Naive B cell (primary cell): ENCODE measurements at regions not wholly inside any gene's neighbourhood (a gene's known extent, or its start where the extent isn't known, plus 50 kb on each side); places are given as distances from the start of the nearest gene placed in this dataset.
"Not testable (repeated sequence)": the region's sequence is repeated elsewhere in the genome, so short reads cannot be mapped to it uniquely, and the experiment has no call there.

Source experiments
- ATAC-seq, 2 donors: fragments of 150-1000 bp; cut with Tn5 transposase; 2 replicates each; pipeline ENCODE4 v1.10.0; 2021; ENCODE audit warnings: low read depth in 2 of 2, mild to moderate bottlenecking in 2 of 2, moderate library complexity in 2 of 2
- DNase-seq: peaks from one replicate; pipeline ENCODE4 v3.0.0; 2022
- H3K27ac Mint-ChIP-seq, 6 donors: one replicate each; pipeline ENCODE4 v1.8.0; 2020 to 2022; ENCODE audit warnings: mild to moderate bottlenecking in 6 of 6, mixed read lengths in 6 of 6, moderate library complexity in 5 of 6, inconsistent platforms in 2 of 6
- H3K27me3 Mint-ChIP-seq, 3 donors: one replicate each; pipeline ENCODE4 v1.8.0; 2021 to 2022; ENCODE audit warnings: mixed read lengths in 3 of 3, mild to moderate bottlenecking in 1 of 3
- H3K36me3 Mint-ChIP-seq, 2 donors: one replicate each; pipeline ENCODE4 v1.8.0; 2020 to 2022; ENCODE audit warnings: mixed read lengths in 2 of 2, inconsistent platforms in 1 of 2, mild to moderate bottlenecking in 1 of 2
- H3K4me1 Mint-ChIP-seq, 3 donors: one replicate each; pipeline ENCODE4 v1.8.0; 2020 to 2022; ENCODE audit warnings: mixed read lengths in 3 of 3, inconsistent platforms in 1 of 3, mild to moderate bottlenecking in 1 of 3, moderate library complexity in 1 of 3
- H3K4me3 Mint-ChIP-seq, 8 donors: one replicate each; pipeline ENCODE4 v1.8.0; 2020 to 2022; ENCODE audit warnings: mild to moderate bottlenecking in 8 of 8, mixed read lengths in 8 of 8, moderate library complexity in 8 of 8, inconsistent platforms in 2 of 8
- H3K9me3 Mint-ChIP-seq, 7 donors: one replicate each; pipeline ENCODE4 v1.8.0; 2020 to 2022; ENCODE audit warnings: mixed read lengths in 7 of 7, mild to moderate bottlenecking in 5 of 7, inconsistent platforms in 2 of 7, moderate library complexity in 1 of 7

DNA sequence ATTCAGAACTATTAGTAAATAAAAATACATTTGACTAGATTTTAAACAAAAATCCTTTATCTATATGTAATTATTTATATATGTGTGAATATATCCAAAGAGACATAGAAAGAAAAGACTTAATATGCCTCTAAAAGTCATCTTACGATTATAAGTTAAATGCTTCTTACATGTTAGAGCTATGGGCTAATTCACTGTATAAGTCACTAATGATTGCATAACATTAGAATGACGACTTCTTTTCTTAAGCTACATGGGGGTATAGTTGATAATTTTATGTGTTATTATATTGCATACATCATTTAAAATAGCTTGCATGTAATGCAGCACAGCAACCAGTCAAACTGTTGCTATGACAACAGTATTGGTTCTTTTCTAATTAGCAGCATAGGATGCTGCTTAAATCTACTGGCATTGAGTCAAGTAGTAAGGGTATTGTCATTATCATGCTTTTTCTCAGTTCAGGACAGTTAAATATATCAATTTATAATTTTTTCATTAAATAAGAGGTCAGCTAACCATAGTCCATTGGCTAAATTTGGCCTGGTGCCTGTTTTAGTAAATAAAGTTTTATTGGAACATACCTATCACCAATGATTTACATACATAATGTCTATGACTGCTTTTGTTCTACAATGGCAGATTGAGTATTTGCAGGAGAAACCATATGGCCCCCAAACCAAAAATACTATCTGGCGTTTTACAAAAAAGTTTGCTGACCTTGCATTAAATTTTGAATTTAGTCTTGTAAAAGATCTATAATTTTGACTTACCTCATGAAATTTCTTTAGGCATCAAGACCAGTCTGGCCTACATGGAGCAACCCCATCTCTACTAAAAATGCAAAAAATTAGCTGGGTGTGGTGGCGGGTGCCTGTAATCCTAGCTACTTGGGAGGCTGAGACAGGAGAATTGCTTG lies 207.7 kb upstream of the ZSWIM2 start:
- H3K4me3 Mint-ChIP-seq, result no peak overlapping the region
- DNase-seq (no peak), ATAC-seq (no peak)
- no peak overlapping the region for H3K27ac Mint-ChIP-seq
- no peaks in the 10 kb centered on the region for H3K27me3 Mint-ChIP-seq
- H3K4me1 Mint-ChIP-seq, result no peaks in the 10 kb centered on the region
- H3K9me3 Mint-ChIP-seq, result peaks cover 0 to 11% (median 5%) of the 10 kb centered on the region in 7 donors
- H3K36me3 Mint-ChIP-seq, result no peaks in the 10 kb centered on the region

- Mint-ChIP-seq H3K27ac (no peak overlapping the region), H3K4me3 (no peak overlapping the region), H3K4me1 (no peaks in the 10 kb centered on the region), H3K9me3 (peaks cover 0 to 16% (median 11%) of the 10 kb centered on the region in 7 donors), H3K27me3 (no peaks in the 10 kb centered on the region), H3K36me3 (no peaks in the 10 kb centered on the region)
- no peak for DNase-seq
- no peak for ATAC-seq
Observed at GRCh38 chr2:187055463-187055862, 206.5 kb upstream of the ZSWIM2 start.

DNA sequence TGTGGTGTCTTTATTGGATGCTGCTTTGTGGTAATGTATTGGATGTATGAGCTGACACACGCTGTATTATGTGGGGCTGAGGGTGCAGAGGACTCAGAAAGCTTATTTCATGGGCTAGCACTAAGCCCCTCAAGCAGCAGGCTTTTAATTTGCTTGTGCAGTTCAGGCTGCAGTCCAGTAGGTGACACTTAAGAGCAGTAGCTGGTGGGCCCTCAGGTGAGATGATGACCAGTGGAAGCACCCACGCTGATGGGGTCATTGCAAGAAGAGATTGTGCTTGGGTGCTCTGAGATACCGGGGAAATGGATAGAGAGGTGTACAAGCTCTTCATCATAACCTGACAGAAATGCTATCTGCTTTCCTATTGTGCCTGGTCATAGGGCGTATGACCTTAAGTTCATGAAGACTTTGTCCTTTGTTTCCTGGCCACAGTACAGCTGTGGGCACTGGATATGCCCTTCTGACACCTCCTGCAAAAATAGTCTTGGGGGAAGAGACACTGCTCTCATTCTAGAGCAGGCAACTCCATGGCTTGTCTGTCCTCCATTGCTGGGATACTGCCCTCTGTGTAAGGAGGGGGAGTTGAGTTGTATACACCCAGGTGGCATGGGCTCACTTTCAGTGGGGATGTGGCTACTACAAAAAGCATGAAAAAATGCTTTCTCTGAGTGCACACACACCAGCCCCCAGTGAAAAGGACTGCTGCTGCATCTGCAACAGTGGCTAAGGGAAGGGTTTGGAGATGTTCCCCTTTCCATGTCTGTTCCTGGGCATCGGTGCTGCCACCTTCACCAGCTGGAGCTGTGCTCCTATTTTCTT lies 205.7 kb upstream of the ZSWIM2 start:
- ATAC-seq, result no peak
- DNase-seq, result no peak
- H3K4me3 Mint-ChIP-seq, result no peak overlapping the region
- H3K27ac Mint-ChIP-seq, result no peak overlapping the region
- no peaks in the 10 kb centered on the region for H3K27me3 Mint-ChIP-seq
- H3K4me1 Mint-ChIP-seq, result no peaks in the 10 kb centered on the region
- no peaks in the 10 kb centered on the region for H3K36me3 Mint-ChIP-seq
- H3K9me3 Mint-ChIP-seq, result peaks cover 0 to 16% (median 11%) of the 10 kb centered on the region in 7 donors

DNA sequence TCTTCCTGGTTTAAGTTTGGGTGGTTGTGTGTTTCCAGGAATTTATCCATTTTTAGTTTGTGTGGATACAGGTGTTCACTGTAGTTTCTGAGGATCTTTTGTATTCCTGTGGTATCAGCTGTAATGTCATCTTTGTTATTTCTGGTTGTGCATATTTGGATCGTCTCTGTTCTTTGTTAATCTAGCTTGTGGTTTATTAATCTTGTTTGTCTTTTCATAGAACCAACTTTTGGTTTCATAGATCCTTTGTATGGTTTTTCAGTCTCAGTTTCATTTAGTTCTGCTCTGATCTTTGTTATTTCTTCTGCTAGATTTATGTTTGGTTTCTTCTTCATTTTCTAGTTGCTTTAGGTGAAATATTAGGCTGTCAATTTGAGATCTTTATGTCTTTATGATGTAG lies 202.4 kb upstream of the ZSWIM2 start:
- no peak overlapping the region for H3K4me3 Mint-ChIP-seq
- no peaks in the 10 kb centered on the region for H3K27me3 Mint-ChIP-seq
- no peaks in the 10 kb centered on the region for H3K4me1 Mint-ChIP-seq
- H3K27ac Mint-ChIP-seq, result no peak overlapping the region
- H3K9me3 Mint-ChIP-seq, result peaks cover 0 to 21% (median 11%) of the 10 kb centered on the region in 7 donors
- no peaks in the 10 kb centered on the region for H3K36me3 Mint-ChIP-seq
- ATAC-seq, result no peak
- DNase-seq, result no peak

DNA sequence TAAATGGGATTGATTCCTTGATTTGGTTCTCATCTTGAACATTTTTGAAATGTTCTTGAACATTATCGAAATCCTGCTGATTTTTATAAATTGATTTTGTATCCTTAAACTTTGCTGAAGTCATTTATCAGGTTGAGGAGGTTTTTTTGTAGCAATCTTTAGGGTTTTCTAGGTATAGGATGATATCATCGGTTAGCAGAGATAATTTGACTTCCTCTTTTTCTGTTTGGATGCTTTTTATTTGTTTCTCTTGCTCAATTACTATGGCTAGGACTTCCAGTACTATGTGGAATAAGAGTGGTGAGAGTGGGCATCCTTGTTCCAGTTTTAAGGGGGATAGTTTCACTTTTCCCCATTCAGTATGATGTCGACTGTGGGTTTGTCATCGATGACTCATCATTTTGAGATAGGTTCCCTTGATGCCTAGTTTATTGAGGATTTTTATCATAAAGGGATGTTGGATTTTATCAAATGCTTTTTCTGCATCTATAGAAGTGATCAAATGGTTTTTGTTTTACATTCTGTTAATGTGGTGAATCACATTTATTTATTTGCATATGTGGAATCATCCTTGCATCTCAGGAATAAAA lies 201.5 kb upstream of the ZSWIM2 start:
- ATAC-seq, result no peak
- H3K27me3 Mint-ChIP-seq, result no peaks in the 10 kb centered on the region
- peaks cover 0 to 21% (median 11%) of the 10 kb centered on the region in 7 donors for H3K9me3 Mint-ChIP-seq
- DNase-seq, result no peak
- H3K4me1 Mint-ChIP-seq, result no peaks in the 10 kb centered on the region
- no peak overlapping the region for H3K4me3 Mint-ChIP-seq
- H3K27ac Mint-ChIP-seq, result no peak overlapping the region
- H3K36me3 Mint-ChIP-seq, result no peaks in the 10 kb centered on the region

GRCh38 chr2:187037310-187037709 lies 188.3 kb upstream of the ZSWIM2 start:
- no peak overlapping the region for H3K27ac Mint-ChIP-seq
- no peaks in the 10 kb centered on the region for H3K27me3 Mint-ChIP-seq
- H3K9me3 Mint-ChIP-seq, result peaks cover 0 to 4% (median 0%) of the 10 kb centered on the region in 7 donors
- H3K36me3 Mint-ChIP-seq, result no peaks in the 10 kb centered on the region
- H3K4me3 Mint-ChIP-seq, result no peak overlapping the region
- DNase-seq (no peak), ATAC-seq (no peak)
- H3K4me1 Mint-ChIP-seq, result no peaks in the 10 kb centered on the region

DNA sequence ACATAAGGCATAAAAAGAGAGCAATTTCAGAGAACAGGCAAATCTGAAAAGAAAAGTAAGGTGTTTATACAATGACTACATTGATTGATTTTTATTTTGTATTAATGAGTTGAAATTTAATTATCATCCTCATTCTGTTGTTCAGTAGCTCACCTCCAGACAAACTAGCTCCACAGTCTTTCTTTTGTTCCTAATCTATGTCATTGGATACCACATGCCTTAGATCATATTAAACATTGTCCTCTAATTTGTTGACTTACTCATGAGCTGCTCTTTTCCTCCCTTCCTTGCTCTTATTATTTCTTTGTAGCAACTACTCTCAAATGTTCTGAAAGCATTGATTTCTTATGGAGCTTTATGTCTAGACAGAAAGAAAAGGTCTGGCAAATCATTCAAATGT lies 185.5 kb upstream of the ZSWIM2 start:
- H3K36me3 Mint-ChIP-seq, result no peaks in the 10 kb centered on the region
- no peaks in the 10 kb centered on the region for H3K4me1 Mint-ChIP-seq
- no peak for DNase-seq
- H3K4me3 Mint-ChIP-seq, result no peak overlapping the region
- peaks cover 0 to 4% (median 0%) of the 10 kb centered on the region in 7 donors for H3K9me3 Mint-ChIP-seq
- no peak for ATAC-seq
- H3K27me3 Mint-ChIP-seq, result no peaks in the 10 kb centered on the region
- H3K27ac Mint-ChIP-seq, result no peak overlapping the region

- Mint-ChIP-seq H3K4me1 (no peaks in the 10 kb centered on the region), H3K27me3 (no peaks in the 10 kb centered on the region), H3K36me3 (no peaks in the 10 kb centered on the region), H3K27ac (no peak overlapping the region), H3K9me3 (peaks cover 12 to 45% (median 18%) of the 10 kb centered on the region in 7 donors), H3K4me3 (no peak overlapping the region)
- DNase-seq (no peak), ATAC-seq (no peak)
Observed at GRCh38 chr2:187024739-187025138, 175.8 kb upstream of the ZSWIM2 start.

- not testable (repeated sequence) for H3K27me3 Mint-ChIP-seq, ATAC-seq, H3K4me1 Mint-ChIP-seq, DNase-seq, H3K27ac Mint-ChIP-seq, H3K36me3 Mint-ChIP-seq, H3K4me3 Mint-ChIP-seq
- H3K9me3 Mint-ChIP-seq, result peaks cover 12 to 40% (median 15%) of the 10 kb centered on the region in 7 donors
Observed at GRCh38 chr2:187023996-187024395, 175.0 kb upstream of the ZSWIM2 start.

GRCh38 chr2:187017438-187017837 lies 168.5 kb upstream of the ZSWIM2 start:
- Mint-ChIP-seq H3K27me3 (no peaks in the 10 kb centered on the region), H3K9me3 (peaks cover 0 to 9% (median 3%) of the 10 kb centered on the region in 7 donors), H3K4me1 (no peaks in the 10 kb centered on the region), H3K36me3 (no peaks in the 10 kb centered on the region), H3K4me3 (no peak overlapping the region), H3K27ac (no peak overlapping the region)
- ATAC-seq (no peak), DNase-seq (no peak)

GRCh38 chr2:187013058-187013457 lies 164.1 kb upstream of the ZSWIM2 start:
- Mint-ChIP-seq H3K9me3 (peaks cover 0 to 5% (median 2%) of the 10 kb centered on the region in 7 donors), H3K36me3 (no peaks in the 10 kb centered on the region), H3K4me3 (no peak overlapping the region), H3K27me3 (no peaks in the 10 kb centered on the region), H3K27ac (no peak overlapping the region), H3K4me1 (no peaks in the 10 kb centered on the region)
- no peak for DNase-seq
- no peak for ATAC-seq

- no peak for ATAC-seq
- no peak overlapping the region for H3K27ac Mint-ChIP-seq
Observed at GRCh38 chr2:187011206-187011832, 162.3 kb upstream of the ZSWIM2 start.

DNA sequence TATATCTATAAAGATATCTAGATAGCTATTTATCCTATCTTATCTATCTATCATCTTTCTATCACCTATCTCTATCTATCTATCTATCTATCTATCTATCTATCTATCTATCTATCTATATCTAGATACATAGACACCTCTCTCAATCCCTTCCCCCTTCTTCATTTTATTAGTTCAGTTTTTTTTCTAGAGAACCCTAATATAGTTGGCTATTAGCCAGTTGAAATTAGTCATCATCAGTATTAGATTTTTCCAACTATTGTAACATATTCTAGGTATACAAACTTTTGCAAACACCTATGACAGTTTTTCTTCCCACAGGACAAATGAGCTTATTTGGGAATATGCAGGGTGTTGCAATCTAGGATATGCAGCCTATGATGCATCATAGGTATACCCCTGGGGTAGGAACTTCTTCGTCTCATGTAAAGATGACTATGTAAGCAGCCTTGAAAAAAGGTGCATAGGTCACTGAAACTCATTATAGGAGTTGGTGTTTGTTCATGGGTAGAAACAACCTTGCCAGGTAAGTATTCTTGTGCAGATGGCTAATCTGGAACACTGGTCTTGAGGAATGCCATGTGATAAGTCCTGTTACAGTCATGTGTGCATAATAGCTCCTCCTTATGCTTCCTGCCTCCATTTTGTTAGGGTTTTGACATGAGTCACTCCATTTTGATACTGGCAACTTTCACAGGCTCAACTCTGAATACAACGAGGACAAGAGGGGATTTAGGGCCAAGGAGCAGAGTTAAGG lies 160.7 kb upstream of the ZSWIM2 start:
- no peak for DNase-seq
- Mint-ChIP-seq H3K27ac (no peak overlapping the region), H3K9me3 (peaks cover 0 to 5% (median 0%) of the 10 kb centered on the region in 7 donors), H3K27me3 (no peaks in the 10 kb centered on the region), H3K4me1 (no peaks in the 10 kb centered on the region), H3K4me3 (no peak overlapping the region), H3K36me3 (no peaks in the 10 kb centered on the region)
- ATAC-seq, result no peak

More at GRCh38 chr2:187011206-187011832, 162.3 kb upstream of the ZSWIM2 start:
- H3K9me3 Mint-ChIP-seq, result peaks cover 0 to 5% (median 0%) of the 10 kb centered on the region in 7 donors
- no peak overlapping the region for H3K4me3 Mint-ChIP-seq
- H3K36me3 Mint-ChIP-seq, result no peaks in the 10 kb centered on the region
- no peaks in the 10 kb centered on the region for H3K4me1 Mint-ChIP-seq
- DNase-seq, result no peak
- H3K27me3 Mint-ChIP-seq, result no peaks in the 10 kb centered on the region
